ENCODE measurements at regions not wholly inside any gene's neighbourhood (a gene's known extent, or its start where the extent isn't known, plus 50 kb on each side); places are given as distances from the start of the nearest gene placed in this dataset.

GRCh38 chr2:118791483-118791882 is 56.0 kb downstream of the EN1 start:
- DNase-seq: no peak
- intact Hi-C loops (cut with DNase I): no loop called here
- no peak for ATAC-seq

- ATAC-seq: no peak
- intact Hi-C loops (cut with DNase I): no loop called here
Observed at GRCh38 chr2:118786746-118787145, 60.7 kb downstream of the EN1 start.

GRCh38 chr2:118784860-118785259 is 62.6 kb downstream of the EN1 start:
- intact Hi-C loops (cut with DNase I): no loop called here
- ATAC-seq: no peak
- no peak for DNase-seq

More at GRCh38 chr2:118786746-118787145, 60.7 kb downstream of the EN1 start:
- DNase-seq: no peak

- ATAC-seq (no peak), DNase-seq (no peak)
- intact Hi-C loops (cut with DNase I): no loop called here
Observed at GRCh38 chr2:118779362-118779761, 68.1 kb downstream of the EN1 start.

GRCh38 chr2:118774458-118775133 is 72.9 kb downstream of the EN1 start:
- intact Hi-C loops (cut with DNase I): no loop called here
- DNase-seq (peak; percentile 54), ATAC-seq (peak; percentile 72 to 96)

GRCh38 chr2:118773826-118774225 is 73.6 kb downstream of the EN1 start:
- no peak for ATAC-seq
- no peak for DNase-seq
- intact Hi-C loops (cut with DNase I): no loop called here

- ATAC-seq: no peak
- intact Hi-C loops (cut with DNase I): no loop called here
- no peak for DNase-seq
Observed at GRCh38 chr2:118772487-118773200, 74.8 kb downstream of the EN1 start.

- intact Hi-C loops (cut with DNase I): no loop called here
- no peak for DNase-seq
- ATAC-seq: no peak
Observed at GRCh38 chr2:118769707-118770400, 77.6 kb downstream of the EN1 start.

- no peak for ATAC-seq
- intact Hi-C loops (cut with DNase I): no loop called here
Observed at GRCh38 chr2:118766871-118767270, 80.6 kb downstream of the EN1 start.

GRCh38 chr2:118764855-118765254 is 82.6 kb downstream of the EN1 start:
- intact Hi-C loops (cut with DNase I): no loop called here
- ATAC-seq (no peak), DNase-seq (no peak)

More at GRCh38 chr2:118766871-118767270, 80.6 kb downstream of the EN1 start:
- DNase-seq: no peak

- peak; percentile 34 to 64 for ATAC-seq
- intact Hi-C loops (cut with DNase I): no loop called here
- DNase-seq: no peak
Observed at GRCh38 chr2:118763797-118764196, 83.7 kb downstream of the EN1 start.

- no peak for DNase-seq
- no peak for ATAC-seq
- intact Hi-C loops (cut with DNase I): no loop called here
Observed at GRCh38 chr2:118762290-118762689, 85.2 kb downstream of the EN1 start.

GRCh38 chr2:118761771-118762170 is 85.7 kb downstream of the EN1 start:
- ATAC-seq (no peak), DNase-seq (no peak)
- intact Hi-C loops (cut with DNase I): no loop called here

GRCh38 chr2:118755901-118756300 is 91.5 kb downstream of the EN1 start:
- intact Hi-C loops (cut with DNase I): no loop called here
- ATAC-seq (no peak), DNase-seq (no peak)

- ATAC-seq (no peak), DNase-seq (no peak)
- intact Hi-C loops (cut with DNase I): no loop called here
Observed at GRCh38 chr2:118755384-118755783, 92.1 kb downstream of the EN1 start.

- ATAC-seq (no peak), DNase-seq (no peak)
- intact Hi-C loops (cut with DNase I): no loop called here
Observed at GRCh38 chr2:118752762-118753429, 94.6 kb downstream of the EN1 start.

GRCh38 chr2:118750959-118751565 is 96.4 kb downstream of the EN1 start:
- no peak for DNase-seq
- intact Hi-C loops (cut with DNase I): no loop called here
- no peak for ATAC-seq

- intact Hi-C loops (cut with DNase I): no loop called here
- DNase-seq: no peak
- no peak for ATAC-seq
Observed at GRCh38 chr2:118748245-118748885, 99.1 kb downstream of the EN1 start.

- intact Hi-C loops (cut with DNase I): no loop called here
- DNase-seq: no peak
- ATAC-seq: no peak
Observed at GRCh38 chr2:118747637-118748036, 99.8 kb downstream of the EN1 start.

Measured in left cardiac atrium (tissue), 4 donors.